GM12891 (cell line): ENCODE measurements at regions not wholly inside any gene's neighbourhood (a gene's known extent, or its start where the extent isn't known, plus 50 kb on each side); places are given as distances from the start of the nearest gene placed in this dataset.

Experiments
- DNase-seq: peaks from one replicate; pipeline ENCODE4 v3.0.0; 2011; ENCODE audit warnings: low spot score; ENCODE audit not compliant: insufficient read length
- FAIRE-seq: peaks from 2 replicates; lab custom pipeline; 2011; peaks lifted over from hg19 to GRCh38; lab: Jason Lieb, UNC
- PAX5 ChIP-seq: IDR thresholded peaks from 2 replicates; pipeline ENCODE4 v1.6.1; 2011; ENCODE audit warnings: low read length, moderate library complexity, mild to moderate bottlenecking; ENCODE audit not compliant: insufficient read depth, severe bottlenecking
- POLR2A ChIP-seq: IDR thresholded peaks from 2 replicates; pipeline ENCODE4 v1.6.1; 2011; ENCODE audit warnings: low read depth, low read length, control low read depth
- POLR2AphosphoS5 ChIP-seq: IDR thresholded peaks from 2 replicates; pipeline ENCODE4 v1.6.1; 2011; ENCODE audit warnings: low read depth, low read length, control low read depth
- POU2F2 ChIP-seq: IDR thresholded peaks from 2 replicates; pipeline ENCODE4 v1.6.1; 2011; ENCODE audit warnings: low read depth, mild to moderate bottlenecking, control low read depth, low read length, moderate library complexity
- SPI1 ChIP-seq: IDR thresholded peaks from 2 replicates; pipeline ENCODE4 v1.6.1; 2011; ENCODE audit warnings: low read depth, low read length, control low read depth
- TAF1 ChIP-seq: IDR thresholded peaks from 2 replicates; pipeline ENCODE4 v1.6.1; 2011; ENCODE audit warnings: low read depth, low read length, control low read depth

- no peak for TF ChIP-seq PAX5
- TF ChIP-seq POLR2A: no peak
- no peak for TF ChIP-seq SPI1
- TF ChIP-seq TAF1: no peak
- no peak for TF ChIP-seq POLR2AphosphoS5
- no peak for TF ChIP-seq POU2F2
- FAIRE-seq (no peak), DNase-seq (no peak)
Measured at GRCh38 chr7:85407391-85407790, 220.5 kb upstream of the SEMA3D start.

- FAIRE-seq (no peak), DNase-seq (no peak)
- no peak for TF ChIP-seq SPI1
- TF ChIP-seq PAX5: no peak
- TF ChIP-seq POLR2AphosphoS5: no peak
- TF ChIP-seq POU2F2: no peak
- TF ChIP-seq POLR2A: no peak
- no peak for TF ChIP-seq TAF1
Measured at GRCh38 chr7:85405016-85405902, 218.4 kb upstream of the SEMA3D start.

- DNase-seq (no peak), FAIRE-seq (no peak)
- no peak for TF ChIP-seq PAX5
- no peak for TF ChIP-seq POU2F2
- TF ChIP-seq POLR2A: no peak
- TF ChIP-seq SPI1: no peak
- no peak for TF ChIP-seq TAF1
- no peak for TF ChIP-seq POLR2AphosphoS5
Measured at GRCh38 chr7:85396676-85397075, 209.8 kb upstream of the SEMA3D start.

GRCh38 chr7:85392789-85393188 lies 205.9 kb upstream of the SEMA3D start:
- FAIRE-seq (no peak), DNase-seq (no peak)
- TF ChIP-seq POU2F2 (no peak), PAX5 (no peak), POLR2AphosphoS5 (no peak), POLR2A (no peak), TAF1 (no peak), SPI1 (no peak)

GRCh38 chr7:85392326-85392725 lies 205.5 kb upstream of the SEMA3D start:
- FAIRE-seq: no peak
- TF ChIP-seq SPI1 (no peak), POU2F2 (no peak), POLR2A (no peak), TAF1 (no peak)
- no peak for DNase-seq

GRCh38 chr7:85386460-85386859 lies 199.6 kb upstream of the SEMA3D start:
- no peak for TF ChIP-seq PAX5
- TF ChIP-seq SPI1: no peak
- no peak for TF ChIP-seq POLR2AphosphoS5
- DNase-seq: no peak
- no peak for FAIRE-seq

- FAIRE-seq: no peak
- DNase-seq: no peak
- no peak for TF ChIP-seq POU2F2
- TF ChIP-seq POLR2AphosphoS5: no peak
- TF ChIP-seq POLR2A: no peak
- no peak for TF ChIP-seq TAF1
- no peak for TF ChIP-seq SPI1
- TF ChIP-seq PAX5: no peak
Measured at GRCh38 chr7:85384392-85384791, 197.5 kb upstream of the SEMA3D start.

- no peak for FAIRE-seq
- no peak for TF ChIP-seq PAX5
- no peak for TF ChIP-seq POU2F2
- no peak for TF ChIP-seq SPI1
- no peak for TF ChIP-seq TAF1
- TF ChIP-seq POLR2AphosphoS5: no peak
- no peak for DNase-seq
Measured at GRCh38 chr7:85381212-85381611, 194.4 kb upstream of the SEMA3D start.

- DNase-seq (no peak), FAIRE-seq (no peak)
- TF ChIP-seq POLR2A (no peak), POLR2AphosphoS5 (no peak), TAF1 (no peak), PAX5 (no peak), POU2F2 (no peak), SPI1 (no peak)
Measured at GRCh38 chr7:85376589-85376988, 189.7 kb upstream of the SEMA3D start.

GRCh38 chr7:85356916-85357315 lies 170.1 kb upstream of the SEMA3D start:
- FAIRE-seq: no peak
- no peak for DNase-seq
- TF ChIP-seq POLR2AphosphoS5 (no peak), TAF1 (no peak), PAX5 (no peak), POU2F2 (no peak), POLR2A (no peak), SPI1 (no peak)
